Vagina (tissue), 2 donors: ENCODE measurements at regions not wholly inside any gene's neighbourhood (a gene's known extent, or its start where the extent isn't known, plus 50 kb on each side); places are given as distances from the start of the nearest gene placed in this dataset.

Experiments
- POLR2A ChIP-seq, 2 donors: fragments of 450-650 bp; IDR thresholded peaks; one replicate each; pipeline ENCODE4 v1.6.1; 2017; ENCODE audit warnings: antibody characterized with exemption in 2 of 2, mild to moderate bottlenecking in 2 of 2, moderate library complexity in 2 of 2
- POLR2AphosphoS5 ChIP-seq, 2 donors: sonication (generic); formaldehyde crosslinking; IDR thresholded peaks; one replicate each; pipeline ENCODE4 v1.9.0; 2017; ENCODE audit warnings: antibody characterized with exemption in 2 of 2, mild to moderate bottlenecking in 2 of 2, low read depth in 1 of 2; ENCODE audit not compliant: insufficient read depth in 1 of 2
- TF ChIP-seq, protein P1 (sequence below), 3 experiments: fragments of 450-650 bp in 2 of 3; fragments of 200-600 bp in 1 of 3; sonication (generic) in 1 of 3; IDR thresholded peaks; one replicate each; pipeline ENCODE4 v1.5.1; 2017 to 2019; ENCODE audit warnings: antibody characterized with exemption in 3 of 3, mild to moderate bottlenecking in 2 of 3, moderate library complexity in 2 of 3

DNA sequence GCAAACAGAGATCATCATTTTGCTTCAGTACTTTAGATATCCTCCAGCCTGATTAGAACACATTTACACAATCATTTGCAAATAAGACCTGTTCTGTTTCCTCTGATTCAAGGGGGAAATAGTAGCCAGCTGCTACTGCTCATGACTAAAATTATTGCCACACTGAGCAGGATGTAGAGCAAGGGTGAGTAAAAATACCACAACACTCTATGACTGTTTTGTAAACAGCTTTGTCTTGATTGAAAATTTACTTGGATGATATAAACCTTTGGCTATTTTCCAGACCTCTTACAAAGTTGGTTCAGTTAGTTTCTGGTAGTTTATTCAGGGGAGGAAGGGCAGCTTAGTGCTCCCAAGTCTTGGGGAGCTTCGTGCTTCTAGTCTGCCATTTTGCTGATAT, 286.4 kb upstream of the CNTNAP5 start:
- TF ChIP-seq, protein P1, sequence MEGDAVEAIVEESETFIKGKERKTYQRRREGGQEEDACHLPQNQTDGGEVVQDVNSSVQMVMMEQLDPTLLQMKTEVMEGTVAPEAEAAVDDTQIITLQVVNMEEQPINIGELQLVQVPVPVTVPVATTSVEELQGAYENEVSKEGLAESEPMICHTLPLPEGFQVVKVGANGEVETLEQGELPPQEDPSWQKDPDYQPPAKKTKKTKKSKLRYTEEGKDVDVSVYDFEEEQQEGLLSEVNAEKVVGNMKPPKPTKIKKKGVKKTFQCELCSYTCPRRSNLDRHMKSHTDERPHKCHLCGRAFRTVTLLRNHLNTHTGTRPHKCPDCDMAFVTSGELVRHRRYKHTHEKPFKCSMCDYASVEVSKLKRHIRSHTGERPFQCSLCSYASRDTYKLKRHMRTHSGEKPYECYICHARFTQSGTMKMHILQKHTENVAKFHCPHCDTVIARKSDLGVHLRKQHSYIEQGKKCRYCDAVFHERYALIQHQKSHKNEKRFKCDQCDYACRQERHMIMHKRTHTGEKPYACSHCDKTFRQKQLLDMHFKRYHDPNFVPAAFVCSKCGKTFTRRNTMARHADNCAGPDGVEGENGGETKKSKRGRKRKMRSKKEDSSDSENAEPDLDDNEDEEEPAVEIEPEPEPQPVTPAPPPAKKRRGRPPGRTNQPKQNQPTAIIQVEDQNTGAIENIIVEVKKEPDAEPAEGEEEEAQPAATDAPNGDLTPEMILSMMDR (IDR thresholded peaks at IDR 0.05) = no peak
- TF ChIP-seq POLR2A (IDR thresholded peaks at IDR 0.05) (no peak), POLR2AphosphoS5 (IDR thresholded peaks at IDR 0.05; ENCODE audit: insufficient read depth in 1 of 2, low read depth in 1 of 2) (no peak)
